GM21619 (cell line): ENCODE measurements at regions not wholly inside any gene's neighbourhood (a gene's known extent, or its start where the extent isn't known, plus 50 kb on each side); places are given as distances from the start of the nearest gene placed in this dataset.
A peak's percentile ranks its signal among the peaks of the same experiment; 100 is the strongest.
"Not testable (repeated sequence)": the region's sequence is repeated elsewhere in the genome, so short reads cannot be mapped to it uniquely, and the experiment has no call there.

Source experiments
- ATAC-seq: cut with Tn5 transposase; IDR thresholded peaks from one replicate; pipeline ENCODE4 v1.9.1; 2021; ENCODE audit not compliant: unreplicated experiment

- ATAC-seq = no peak
These were observed 461.9 kb downstream of the UTRN start for GRCh38 chr6:144746902-144747469.

GRCh38 chr6:144749263-144749662 lies 464.1 kb downstream of the UTRN start:
- ATAC-seq = no peak

- ATAC-seq = peak; percentile 97
These were observed 468.0 kb downstream of the UTRN start for GRCh38 chr6:144753023-144753705.

GRCh38 chr6:144756469-144756868 lies 471.3 kb downstream of the UTRN start:
- ATAC-seq = no peak

GRCh38 chr6:144757299-144757698 lies 472.2 kb downstream of the UTRN start:
- no peak for ATAC-seq

GRCh38 chr6:144757730-144758129 lies 472.6 kb downstream of the UTRN start:
- no peak for ATAC-seq

GRCh38 chr6:144758602-144759001 lies 473.5 kb downstream of the UTRN start:
- no peak for ATAC-seq

GRCh38 chr6:144762469-144762868 lies 477.3 kb downstream of the UTRN start:
- no peak for ATAC-seq

- no peak for ATAC-seq
These were observed 481.9 kb downstream of the UTRN start for GRCh38 chr6:144767051-144767450.

GRCh38 chr6:144768551-144769075 lies 483.5 kb downstream of the UTRN start:
- no peak for ATAC-seq

- ATAC-seq = no peak
These were observed 484.0 kb downstream of the UTRN start for GRCh38 chr6:144769142-144769541.

GRCh38 chr6:144776031-144776819 lies 491.1 kb downstream of the UTRN start:
- ATAC-seq = no peak

- ATAC-seq = peak; percentile 62
These were observed 492.1 kb downstream of the UTRN start for GRCh38 chr6:144777249-144777648.

- ATAC-seq = no peak
These were observed 492.9 kb downstream of the UTRN start for GRCh38 chr6:144778056-144778455.

GRCh38 chr6:144778773-144779492 lies 493.8 kb downstream of the UTRN start:
- ATAC-seq = no peak

GRCh38 chr6:144781836-144782235 lies 496.7 kb downstream of the UTRN start:
- ATAC-seq = no peak

- ATAC-seq = no peak
These were observed 497.5 kb downstream of the UTRN start for GRCh38 chr6:144782634-144783033.

- ATAC-seq = no peak
These were observed 499.9 kb downstream of the UTRN start for GRCh38 chr6:144785056-144785455.

GRCh38 chr6:144786825-144787224 lies 501.7 kb downstream of the UTRN start:
- ATAC-seq = no peak

- no peak for ATAC-seq
These were observed 508.6 kb downstream of the UTRN start for GRCh38 chr6:144793744-144794143.

- ATAC-seq = not testable (repeated sequence)
These were observed 509.9 kb downstream of the UTRN start for GRCh38 chr6:144795022-144795421.
